HCT116 (cell line): ENCODE measurements at regions not wholly inside any gene's neighbourhood (a gene's known extent, or its start where the extent isn't known, plus 50 kb on each side); places are given as distances from the start of the nearest gene placed in this dataset.

Experiments
- ATAC-seq: fragments of 200-7000 bp; cut with Tn5 transposase; 2 replicates; pipeline ENCODE4 v1.9.1; 2020; ENCODE audit warnings: mild to moderate bottlenecking, moderate library complexity
- BruUV-seq: library from RNA; stranded (reverse); fragments of 400-500 nt; replicated peaks from 2 replicates; lab custom pipeline; 2021; lab: Mats Ljungman, UMichigan
- CTCF ChIA-PET: fragments of 300-600 bp; sonication (Branson Sonifier 250); formaldehyde crosslinking; loops from one replicate; lab custom pipeline; 2021; ENCODE audit warnings: antibody characterized with exemption; lab: Charles Lee
- POLR2A ChIA-PET: fragments of 300-600, 350-600 bp; sonication (Branson Sonifier 250); formaldehyde crosslinking; loops from one replicate; lab custom pipeline; 2021; ENCODE audit warnings: antibody characterized with exemption; lab: Charles Lee
- RAD21 ChIA-PET, 2 experiments: fragments of 300-600 bp; sonication (Branson Sonifier 250); formaldehyde crosslinking; loops; one replicate each; lab custom pipeline; 2023; ENCODE audit warnings: low total read pairs in 2 of 2; ENCODE audit not compliant: uncharacterized antibody in 2 of 2, unreplicated experiment in 2 of 2, low non-redundant PET in 1 of 2; lab: Charles Lee
- DNase-seq: peaks from one replicate; pipeline ENCODE4 v3.0.0-alpha.2; 2010; ENCODE audit warnings: low read depth, low spot score
- H2AFZ ChIP-seq: fragments of 200-600 bp; shearing (Covaris generic), sonication (generic); 2 replicates; pipeline ENCODE4 v1.6.1; 2017; ENCODE audit warnings: low read depth, mixed run types, mixed read lengths, antibody characterized with exemption, low read length; ENCODE audit not compliant: poor library complexity, severe bottlenecking
- H3K27ac ChIP-seq: 2 replicates; pipeline ENCODE4 v1.5.1; 2012; ENCODE audit warnings: low read depth, low read length
- H3K27me3 ChIP-seq: fragments of 200-600 bp; sonication (generic); 2 replicates; pipeline ENCODE4 v1.6.1; 2016; ENCODE audit warnings: mixed run types, low read length, mixed read lengths; ENCODE audit not compliant: insufficient read depth
- H3K36me3 ChIP-seq, 2 experiments: fragments of 200-500 bp in 1 of 2; fragments of 200-600 bp in 1 of 2; sonication (Bioruptor generic) in 1 of 2; sonication (generic) in 1 of 2; 2 replicates each; pipeline versions ENCODE4 v1.5.1 to v1.6.1; 2014 to 2016; ENCODE audit warnings: low read length in 2 of 2, inconsistent platforms in 1 of 2, mixed read lengths in 1 of 2, mixed run types in 1 of 2; ENCODE audit not compliant: insufficient read depth in 2 of 2, control insufficient read depth in 1 of 2
- H3K4me1 ChIP-seq, 2 experiments: fragments of 200-600 bp in 1 of 2; sonication (generic) in 1 of 2; 2 replicates each; pipeline versions ENCODE4 v1.5.1 to v1.6.1; 2012 to 2017; ENCODE audit warnings: low read length in 2 of 2, inconsistent platforms in 1 of 2, mild to moderate bottlenecking in 1 of 2, mixed read lengths in 1 of 2, mixed run types in 1 of 2, moderate library complexity in 1 of 2; ENCODE audit not compliant: insufficient read depth in 2 of 2, control insufficient read depth in 1 of 2
- H3K4me2 ChIP-seq: fragments of 200-600 bp; sonication (generic); 2 replicates; pipeline ENCODE4 v1.6.1; 2017; ENCODE audit warnings: mixed run types, low read length, mixed read lengths
- H3K4me3 ChIP-seq, 2 experiments: fragments of 200-600 bp in 1 of 2; sonication (generic) in 1 of 2; replicated peaks in 1 of 2; 2 replicates each; pipeline ENCODE4 v1.5.1; 2011 to 2016; ENCODE audit warnings: low read length in 2 of 2, control low read depth in 1 of 2, low read depth in 1 of 2, mild to moderate bottlenecking in 1 of 2, mixed read lengths in 1 of 2, mixed run types in 1 of 2
- H3K79me2 ChIP-seq: fragments of 200-600 bp; sonication (generic); 2 replicates; pipeline ENCODE4 v1.6.1; 2017; ENCODE audit warnings: mild to moderate bottlenecking, mixed run types, low read length, moderate library complexity, mixed read lengths; ENCODE audit not compliant: insufficient read depth
- H3K9ac ChIP-seq: fragments of 200-600 bp; sonication (generic); 2 replicates; pipeline ENCODE4 v1.6.1; 2016; ENCODE audit warnings: low read length, mixed read lengths
- H3K9me2 ChIP-seq: fragments of 200-600 bp; sonication (generic), shearing (Covaris generic); 2 replicates; pipeline ENCODE4 v1.6.1; 2017; ENCODE audit warnings: mixed run types, mild to moderate bottlenecking, moderate library complexity; ENCODE audit not compliant: insufficient read depth
- H3K9me3 ChIP-seq, 2 experiments: fragments of 200-500 bp in 1 of 2; fragments of 200-600 bp in 1 of 2; sonication (Bioruptor generic) in 1 of 2; sonication (generic) in 1 of 2; 2 replicates each; pipeline ENCODE4 v1.6.1; 2014 to 2017; ENCODE audit warnings: low read length in 2 of 2, mixed read lengths in 2 of 2, inconsistent platforms in 1 of 2, low read depth in 1 of 2, mild to moderate bottlenecking in 1 of 2, mixed run types in 1 of 2, moderate library complexity in 1 of 2; ENCODE audit not compliant: control insufficient read depth in 1 of 2, insufficient read depth in 1 of 2
- H4K20me1 ChIP-seq: fragments of 200-600 bp; sonication (generic), shearing (Covaris generic); 2 replicates; pipeline ENCODE4 v1.6.1; 2017; ENCODE audit warnings: mixed run types, mild to moderate bottlenecking, moderate library complexity; ENCODE audit not compliant: insufficient read depth
- ATF3 ChIP-seq: IDR thresholded peaks from 2 replicates; pipeline ENCODE4 v1.6.1; 2012
- CBX3 ChIP-seq: IDR thresholded peaks from 2 replicates; pipeline ENCODE4 v1.6.1; 2012; ENCODE audit warnings: low read depth
- CEBPB ChIP-seq: IDR thresholded peaks from 2 replicates; pipeline ENCODE4 v1.6.1; 2012; ENCODE audit warnings: low read depth
- EGR1 ChIP-seq: IDR thresholded peaks from 2 replicates; pipeline ENCODE4 v1.6.1; 2012; ENCODE audit warnings: low read depth
- ELF1 ChIP-seq: IDR thresholded peaks from 2 replicates; pipeline ENCODE4 v1.6.1; 2012; ENCODE audit warnings: low read depth, borderline replicate concordance
- EZH2phosphoT487 ChIP-seq: fragments of 200-600 bp; IDR thresholded peaks from 2 replicates; pipeline ENCODE4 v1.6.1; 2018; ENCODE audit warnings: antibody characterized with exemption, borderline replicate concordance
- FOSL1 ChIP-seq: IDR thresholded peaks from 2 replicates; pipeline ENCODE4 v1.6.1; 2012; ENCODE audit warnings: low read depth
- JUND ChIP-seq: IDR thresholded peaks from 2 replicates; pipeline ENCODE4 v1.6.1; 2012
- MAX ChIP-seq: IDR thresholded peaks from 2 replicates; pipeline ENCODE4 v1.6.1; 2012
- POLR2A ChIP-seq: IDR thresholded peaks from 2 replicates; pipeline ENCODE4 v1.7.0; 2011; ENCODE audit warnings: borderline replicate concordance; ENCODE audit not compliant: insufficient read depth, insufficient read length; ENCODE audit errors: extremely low read depth
- RAD21 ChIP-seq: IDR thresholded peaks from 2 replicates; pipeline ENCODE4 v1.6.1; 2012; ENCODE audit warnings: low read depth, mild to moderate bottlenecking
- SIN3A ChIP-seq: IDR thresholded peaks from 2 replicates; pipeline ENCODE4 v1.6.1; 2012; ENCODE audit warnings: low read depth
- SRF ChIP-seq: IDR thresholded peaks from 2 replicates; pipeline ENCODE4 v1.6.1; 2012; ENCODE audit warnings: low read depth
- YY1 ChIP-seq: IDR thresholded peaks from 2 replicates; pipeline ENCODE4 v1.6.1; 2011; ENCODE audit warnings: low read length, low read depth, moderate library complexity, mild to moderate bottlenecking; ENCODE audit not compliant: insufficient replicate concordance; ENCODE audit errors: extremely low read depth
- ZBTB33 ChIP-seq: IDR thresholded peaks from 2 replicates; pipeline ENCODE4 v1.6.1; 2011; ENCODE audit warnings: mild to moderate bottlenecking, low read length, moderate library complexity; ENCODE audit not compliant: insufficient replicate concordance; ENCODE audit errors: extremely low read depth
- ZFX ChIP-seq: fragments of 450-650 bp; IDR thresholded peaks from 2 replicates; pipeline ENCODE4 v1.6.1; 2017
- ZNF274 ChIP-seq: fragments of 200-500 bp; sonication (Bioruptor generic); IDR thresholded peaks from 2 replicates; pipeline ENCODE4 v1.6.1; 2014; ENCODE audit warnings: mild to moderate bottlenecking, low read depth, low read length, inconsistent platforms
- intact Hi-C: fragments of 100-400 bp; cut with micrococcal nuclease; formaldehyde crosslinking; loops from 2 replicates; pipeline ENCODE4 v1.10.0; 2022

- no peak overlapping the region for H3K4me3 ChIP-seq
- H3K27me3 ChIP-seq, result no peaks in the 10 kb centered on the region
- POLR2A ChIA-PET, result no interaction called here
- CTCF ChIA-PET, result no interaction called here
- no peaks in the 10 kb centered on the region for H3K9me3 ChIP-seq
- intact Hi-C loops, result no loop called here
- H4K20me1 ChIP-seq, result no peaks in the 10 kb centered on the region
- no peaks in the 10 kb centered on the region for H3K9me2 ChIP-seq
- no peaks in the 10 kb centered on the region for H3K79me2 ChIP-seq
- no peak overlapping the region for H2AFZ ChIP-seq
- H3K36me3 ChIP-seq, result no peaks in the 10 kb centered on the region
- H3K9ac ChIP-seq, result no peak overlapping the region
- H3K4me2 ChIP-seq, result no peak overlapping the region
- DNase-seq, result no peak
- H3K27ac ChIP-seq, result no peak overlapping the region
- ATAC-seq, result no peak
- BruUV-seq, result no TSS peak
- RAD21 ChIA-PET, result no interaction called here
- TF ChIP-seq YY1, result no peak
- TF ChIP-seq ZNF274, result no peak
- TF ChIP-seq SRF, result no peak
- no peak for TF ChIP-seq EZH2phosphoT487
- no peak for TF ChIP-seq JUND
- TF ChIP-seq ELF1, result no peak
- TF ChIP-seq CEBPB, result no peak
- TF ChIP-seq ZFX, result no peak
- TF ChIP-seq FOSL1, result no peak
- no peak for TF ChIP-seq MAX
- TF ChIP-seq POLR2A, result no peak
- TF ChIP-seq ATF3, result no peak
- no peak for TF ChIP-seq EGR1
- TF ChIP-seq RAD21, result no peak
- TF ChIP-seq CBX3, result no peak
- TF ChIP-seq SIN3A, result no peak
- TF ChIP-seq ZBTB33, result no peak
- no peaks in the 10 kb centered on the region for H3K4me1 ChIP-seq
These were observed 1359.7 kb upstream of the NRXN1 start for GRCh38 chr2:52391621-52392020.
